GM19324 (cell line): ENCODE measurements at regions not wholly inside any gene's neighbourhood (a gene's known extent, or its start where the extent isn't known, plus 50 kb on each side); places are given as distances from the start of the nearest gene placed in this dataset.

Source experiments
- ATAC-seq: cut with Tn5 transposase; IDR thresholded peaks from one replicate; pipeline ENCODE4 v1.9.1; 2021; ENCODE audit warnings: mild to moderate bottlenecking, moderate library complexity; ENCODE audit not compliant: unreplicated experiment, low FRiP score

DNA sequence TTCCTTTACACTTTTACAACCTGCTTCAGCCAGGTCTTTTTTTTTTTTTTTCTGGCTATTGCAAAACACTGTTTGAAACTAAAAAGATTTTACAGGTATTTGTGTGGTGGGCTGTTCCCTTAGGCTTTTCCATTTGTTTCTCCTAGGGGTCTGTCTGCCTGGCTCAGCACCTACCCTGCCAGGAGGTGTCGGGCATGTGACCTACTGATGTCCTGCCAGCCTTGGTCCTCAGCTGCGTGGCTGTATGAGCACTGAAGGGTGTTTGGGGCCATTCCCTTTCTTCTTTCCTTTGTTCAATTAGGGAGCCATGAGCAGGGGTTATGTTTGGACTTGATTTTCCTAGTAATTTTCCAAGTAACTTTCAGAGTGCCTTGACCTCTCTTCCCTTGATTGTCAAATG, 269.2 kb upstream of the SALL1 start:
- no peak for ATAC-seq

DNA sequence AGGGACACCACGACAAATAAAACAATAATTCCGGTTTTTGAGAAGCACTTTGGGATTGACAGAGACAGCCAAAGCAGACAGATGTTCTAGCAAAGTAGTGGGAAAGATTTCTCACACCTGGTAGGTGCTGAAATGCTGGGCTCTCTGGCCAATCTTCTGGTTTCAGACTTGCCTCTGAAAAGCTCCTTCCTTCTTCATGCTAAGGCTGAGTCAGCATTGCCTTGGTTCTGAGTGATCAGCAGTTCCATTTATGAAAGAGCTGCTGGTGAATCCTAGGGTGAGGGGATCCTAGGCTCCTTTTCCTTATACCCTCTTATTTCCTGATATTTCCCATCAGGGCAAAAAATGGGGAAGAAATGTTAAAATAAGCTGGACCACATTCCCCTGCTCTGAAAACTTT, 268.7 kb upstream of the SALL1 start:
- ATAC-seq: no peak

- ATAC-seq: no peak
Observed at GRCh38 chr16:51418258-51418657, 267.2 kb upstream of the SALL1 start.

DNA sequence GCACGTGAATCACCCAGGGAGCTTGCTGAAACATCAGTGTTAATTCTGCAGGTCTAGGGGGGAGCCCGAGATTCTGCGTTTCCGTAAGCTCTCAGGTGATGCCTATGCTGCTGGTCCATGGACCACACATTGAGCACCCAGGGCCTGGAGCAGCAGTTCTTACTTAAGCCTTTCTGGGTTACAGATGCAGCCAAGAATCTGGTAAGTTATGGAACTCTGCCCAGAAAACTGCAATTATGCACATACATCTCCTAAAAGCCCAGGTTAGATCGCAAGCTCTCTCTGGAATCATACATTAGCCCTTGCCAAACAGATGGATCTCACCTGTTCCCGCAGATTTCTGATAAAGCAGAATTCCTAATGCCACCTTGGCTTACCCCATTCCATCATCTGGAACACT, 265.9 kb upstream of the SALL1 start:
- ATAC-seq: no peak

DNA sequence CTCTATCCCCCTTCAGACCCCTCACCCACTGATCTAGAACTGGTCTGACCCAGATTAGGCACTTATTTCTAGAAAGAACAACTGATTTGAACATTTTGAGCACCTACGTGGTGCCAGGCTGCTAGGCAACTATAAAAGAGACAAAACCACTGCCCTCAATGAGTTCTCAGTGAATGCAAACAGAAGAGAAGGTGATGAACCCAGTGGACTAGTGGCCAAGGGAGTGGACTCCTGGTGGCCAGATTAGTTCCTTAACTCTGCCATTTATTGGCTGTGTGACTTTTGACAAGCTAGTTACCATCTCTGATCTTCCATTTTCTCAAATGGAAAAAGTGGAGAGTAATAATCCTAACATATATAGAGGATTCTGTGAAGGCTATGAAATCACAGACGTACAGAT, 259.1 kb upstream of the SALL1 start:
- ATAC-seq: no peak

GRCh38 chr16:51409001-51409675, 258.1 kb upstream of the SALL1 start:
- ATAC-seq: no peak

DNA sequence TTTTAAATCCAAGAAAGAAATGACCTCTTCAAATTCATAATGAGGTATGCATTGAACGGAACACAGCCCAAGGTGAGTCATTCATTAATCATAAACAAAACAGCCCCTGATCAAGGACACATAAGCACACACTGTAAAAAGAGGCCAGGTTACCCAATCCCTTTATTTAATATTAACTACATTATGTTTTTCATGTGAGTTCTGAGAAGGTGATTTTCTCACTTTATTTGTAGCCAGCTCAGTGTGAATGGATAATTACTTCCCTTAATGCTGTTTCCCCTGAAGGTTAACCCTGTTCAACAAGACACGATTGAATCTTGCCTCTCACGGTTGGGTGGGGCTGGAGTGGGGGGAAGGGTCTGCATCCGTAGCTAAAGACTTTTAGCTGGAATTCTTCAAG, 257.3 kb upstream of the SALL1 start:
- no peak for ATAC-seq

DNA sequence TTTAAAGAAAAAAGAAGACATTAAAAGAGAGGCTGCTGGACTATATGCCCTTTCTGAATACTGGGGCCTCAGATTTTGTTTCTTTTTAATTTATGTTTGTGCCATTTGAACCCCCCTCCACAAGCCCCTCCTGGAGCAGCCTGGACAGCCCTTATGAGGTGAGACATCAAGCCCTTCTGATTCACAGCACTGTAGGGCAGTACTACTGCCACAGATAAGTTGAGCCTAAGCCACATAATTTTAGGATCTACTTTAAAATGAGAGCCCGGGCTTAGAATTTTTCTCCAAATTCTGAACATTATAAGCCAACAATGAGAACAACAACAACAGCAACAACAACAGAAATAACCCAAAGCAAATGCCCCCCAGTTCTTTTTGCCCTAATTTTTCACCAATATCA, 256.9 kb upstream of the SALL1 start:
- no peak for ATAC-seq

DNA sequence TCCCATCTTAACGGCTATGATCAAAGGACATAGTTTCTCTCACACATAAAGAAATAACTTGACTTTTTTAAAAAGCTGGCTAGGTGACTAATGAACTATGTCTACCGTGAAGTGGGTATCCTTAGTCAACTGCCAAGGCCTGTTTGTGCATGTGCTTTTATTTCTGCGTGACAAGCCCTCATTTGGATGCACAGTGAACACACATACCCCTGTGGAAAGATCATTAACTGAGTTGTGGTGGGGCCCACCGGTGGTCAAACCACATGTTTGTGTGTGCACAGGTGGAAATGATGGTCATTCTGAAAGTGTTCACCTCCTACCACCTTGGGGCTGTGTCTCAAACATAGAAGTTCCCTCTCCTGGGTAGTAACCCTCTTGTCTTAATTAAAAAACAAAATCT, 256.1 kb upstream of the SALL1 start:
- ATAC-seq: peak; percentile 54

- ATAC-seq: no peak
Observed at GRCh38 chr16:51405361-51405760, 254.3 kb upstream of the SALL1 start.

DNA sequence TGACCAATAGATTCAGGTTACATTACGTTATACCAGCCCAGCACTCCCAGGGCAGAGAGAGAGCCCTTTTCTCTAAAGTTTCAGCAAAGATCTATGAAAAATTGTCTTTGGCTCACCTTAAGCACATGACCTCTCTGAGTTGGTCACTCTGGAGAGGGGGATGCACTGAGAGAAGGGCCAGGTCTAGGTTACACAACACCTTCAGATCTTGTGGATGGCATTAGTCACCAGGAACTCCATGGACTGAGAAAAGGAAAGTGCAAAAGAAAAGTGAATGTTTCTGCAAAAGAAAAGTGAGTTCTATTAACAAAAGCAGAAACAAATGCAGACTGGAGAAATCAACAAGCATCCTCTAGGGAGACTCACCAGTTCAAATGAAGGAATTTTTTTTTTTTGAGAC, 253.3 kb upstream of the SALL1 start:
- no peak for ATAC-seq

- ATAC-seq: no peak
Observed at GRCh38 chr16:51402785-51403184, 251.7 kb upstream of the SALL1 start.

- no peak for ATAC-seq
Observed at GRCh38 chr16:51402298-51402697, 251.2 kb upstream of the SALL1 start.

DNA sequence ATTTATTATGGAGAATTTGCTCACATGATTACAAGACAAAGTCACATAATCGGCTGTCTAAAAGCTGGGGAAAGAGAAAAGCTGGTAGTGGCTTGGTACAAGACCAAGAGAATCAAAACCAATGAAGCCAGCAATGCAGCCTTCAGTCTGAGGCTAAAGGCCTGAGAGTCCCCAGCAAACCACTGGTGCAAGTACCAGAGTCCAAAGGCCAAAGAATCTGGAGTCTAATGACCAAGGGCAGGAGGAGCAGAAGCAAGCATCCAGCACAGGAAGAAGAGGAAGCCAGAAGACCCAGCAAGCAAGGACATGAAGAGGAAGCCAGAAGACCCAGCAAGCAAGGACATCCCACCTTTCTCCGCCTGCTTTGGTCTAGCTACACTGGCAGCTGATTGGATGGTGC, 250.6 kb upstream of the SALL1 start:
- ATAC-seq: no peak

DNA sequence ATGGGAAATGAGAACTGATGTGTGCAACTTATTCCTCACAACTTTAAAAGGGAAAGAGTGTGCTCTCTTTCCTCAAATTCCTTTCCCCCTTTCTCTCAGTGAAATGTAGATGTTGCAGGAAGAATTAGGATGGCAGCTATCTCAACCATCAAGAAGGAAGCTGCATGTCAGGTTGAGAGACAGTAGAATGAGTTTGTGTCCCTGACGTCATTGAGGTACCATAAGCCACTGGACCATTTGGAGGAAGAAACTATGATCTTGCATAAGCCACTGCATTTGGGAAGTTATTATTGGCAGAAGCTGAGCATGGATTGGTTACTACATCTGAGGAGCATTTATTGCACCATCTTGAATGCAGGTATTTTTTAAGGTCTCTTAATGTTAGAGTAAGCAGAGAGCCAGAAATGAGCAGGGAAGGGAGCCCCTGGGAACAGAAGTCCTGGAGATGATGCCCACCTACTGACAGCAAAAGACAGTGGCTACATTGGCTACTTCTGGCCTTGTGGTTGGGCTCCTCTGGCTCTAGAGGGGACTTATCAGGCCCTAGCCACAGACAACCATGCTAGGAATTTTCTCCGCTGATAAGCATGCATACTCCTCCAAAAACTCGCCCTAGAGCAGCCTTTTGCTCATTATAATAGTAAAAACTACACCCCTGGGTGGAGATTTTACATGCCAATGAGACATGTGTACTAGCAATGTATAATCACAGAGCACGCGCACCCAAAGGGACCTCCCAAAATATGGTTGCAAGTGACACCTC, 249.0 kb upstream of the SALL1 start:
- no peak for ATAC-seq

DNA sequence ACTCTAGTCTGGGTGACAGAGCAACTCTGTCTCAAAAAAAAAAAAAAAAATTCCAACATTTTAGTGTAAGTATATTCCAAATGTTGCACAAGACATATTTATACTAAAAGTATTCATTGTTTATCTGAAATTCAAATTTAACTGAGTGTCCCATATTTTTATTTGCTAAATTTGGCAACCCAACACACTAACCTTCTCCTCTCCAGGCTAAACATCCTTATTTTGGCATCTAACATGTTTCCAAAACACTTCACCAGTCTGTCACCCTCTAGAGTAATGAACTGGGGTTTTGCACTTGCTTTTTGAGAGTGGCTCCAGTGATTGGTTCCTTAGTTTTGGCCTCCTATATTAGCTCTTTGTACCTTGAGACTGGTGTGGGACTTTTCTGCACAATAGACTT, 243.4 kb upstream of the SALL1 start:
- no peak for ATAC-seq

GRCh38 chr16:51393381-51394005, 242.4 kb upstream of the SALL1 start:
- no peak for ATAC-seq

- no peak for ATAC-seq
Observed at GRCh38 chr16:51392521-51393187, 241.6 kb upstream of the SALL1 start.

GRCh38 chr16:51391798-51392511, 240.9 kb upstream of the SALL1 start:
- ATAC-seq: no peak

GRCh38 chr16:51390877-51391276, 239.8 kb upstream of the SALL1 start:
- no peak for ATAC-seq

- ATAC-seq: no peak
Observed at GRCh38 chr16:51389881-51390280, 238.8 kb upstream of the SALL1 start.
